Activated CD8-positive, alpha-beta memory T cell treated with anti-CD3 and anti-CD28 coated beads, Interleukin-2, amount 10 ng/mL, durations not matched to agents 7 days and 5 days (primary cell): ENCODE measurements at regions not wholly inside any gene's neighbourhood (a gene's known extent, or its start where the extent isn't known, plus 50 kb on each side); places are given as distances from the start of the nearest gene placed in this dataset.

Experiments
- ATAC-seq: fragments of 150-1000 bp; cut with Tn5 transposase; one replicate; pipeline ENCODE4 v1.10.0; 2021; ENCODE audit warnings: moderate library complexity
- CTCF ChIA-PET: fragments of 350-600 bp; sonication (Branson Sonifier 250); formaldehyde crosslinking; loops from one replicate; lab custom pipeline; 2021; ENCODE audit warnings: antibody characterized with exemption; lab: Charles Lee
- DNase-seq: peaks from one replicate; pipeline ENCODE4 v3.0.0-alpha.2; 2020
- H3K27ac Mint-ChIP-seq: one replicate; pipeline ENCODE4 v1.8.0; 2021; ENCODE audit warnings: mild to moderate bottlenecking, mixed read lengths
- H3K27me3 Mint-ChIP-seq: one replicate; pipeline ENCODE4 v1.8.0; 2021; ENCODE audit warnings: mixed read lengths
- H3K36me3 Mint-ChIP-seq: one replicate; pipeline ENCODE4 v1.8.0; 2021; ENCODE audit warnings: mild to moderate bottlenecking, mixed read lengths
- H3K4me1 Mint-ChIP-seq: one replicate; pipeline ENCODE4 v1.8.0; 2021; ENCODE audit warnings: mixed read lengths
- H3K4me3 Mint-ChIP-seq: one replicate; pipeline ENCODE4 v1.8.0; 2021; ENCODE audit warnings: mild to moderate bottlenecking, moderate library complexity, mixed read lengths
- H3K9me3 Mint-ChIP-seq: one replicate; pipeline ENCODE4 v1.8.0; 2022; ENCODE audit warnings: low read depth, mixed read lengths

- CTCF ChIA-PET: no interaction called here
- ATAC-seq: no peak
- peaks cover 10% of the 10 kb centered on the region for H3K9me3 Mint-ChIP-seq
- no peak overlapping the region for H3K4me3 Mint-ChIP-seq
- no peaks in the 10 kb centered on the region for H3K36me3 Mint-ChIP-seq
- H3K27ac Mint-ChIP-seq: no peak overlapping the region
- H3K27me3 Mint-ChIP-seq: no peaks in the 10 kb centered on the region
- H3K4me1 Mint-ChIP-seq: no peaks in the 10 kb centered on the region
- DNase-seq: no peak
Measured at GRCh38 chr18:73079920-73080319, 212.1 kb upstream of the NETO1 start.

DNA sequence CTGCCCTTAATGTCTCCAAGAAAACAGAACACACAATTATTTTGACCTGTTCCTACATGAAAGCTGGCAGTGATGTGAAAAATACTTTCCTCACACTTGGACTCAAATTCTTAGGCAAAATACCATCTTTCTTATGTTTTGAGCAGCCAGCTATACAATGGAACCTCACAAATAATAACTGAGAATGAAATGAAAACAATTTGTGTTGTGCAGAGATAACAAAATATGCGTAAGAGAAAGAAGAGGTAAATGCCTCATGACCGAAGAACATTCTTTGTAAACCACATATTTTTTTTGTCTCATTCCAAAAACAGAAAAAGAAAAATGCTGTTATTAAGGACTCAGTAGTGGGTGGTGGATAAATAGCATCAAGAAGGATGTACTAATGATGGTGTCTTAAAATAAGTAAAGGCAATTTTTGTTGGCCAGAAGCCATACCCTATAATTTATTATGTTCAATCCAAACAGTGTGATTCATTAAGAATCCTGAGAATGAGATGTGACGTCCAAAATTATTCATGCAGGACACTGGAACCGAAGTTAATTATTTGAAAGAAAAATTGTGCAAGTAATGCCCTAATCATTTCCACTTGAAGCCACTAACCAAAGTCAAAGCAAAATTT lies 193.0 kb upstream of the NETO1 start:
- no peak overlapping the region for H3K27ac Mint-ChIP-seq

GRCh38 chr18:73059280-73059679 lies 191.5 kb upstream of the NETO1 start:
- peaks cover 4% of the 10 kb centered on the region for H3K9me3 Mint-ChIP-seq
- no peaks in the 10 kb centered on the region for H3K27me3 Mint-ChIP-seq
- H3K36me3 Mint-ChIP-seq: no peaks in the 10 kb centered on the region
- DNase-seq (no peak), ATAC-seq (no peak)
- CTCF ChIA-PET: no interaction called here
- no peaks in the 10 kb centered on the region for H3K4me1 Mint-ChIP-seq
- H3K4me3 Mint-ChIP-seq: no peak overlapping the region
- H3K27ac Mint-ChIP-seq: no peak overlapping the region

More for the DNA sequence above, 193.0 kb upstream of the NETO1 start:
- DNase-seq (no peak), ATAC-seq (no peak)
- Mint-ChIP-seq H3K27me3 (no peaks in the 10 kb centered on the region), H3K4me1 (no peaks in the 10 kb centered on the region), H3K36me3 (no peaks in the 10 kb centered on the region), H3K9me3 (peaks cover 11% of the 10 kb centered on the region), H3K4me3 (no peak overlapping the region)
- CTCF ChIA-PET: no interaction called here

- ATAC-seq (no peak), DNase-seq (no peak)
- no peak overlapping the region for H3K27ac Mint-ChIP-seq
- H3K36me3 Mint-ChIP-seq: no peaks in the 10 kb centered on the region
- no peaks in the 10 kb centered on the region for H3K4me1 Mint-ChIP-seq
- CTCF ChIA-PET: no interaction called here
- H3K4me3 Mint-ChIP-seq: no peak overlapping the region
- no peaks in the 10 kb centered on the region for H3K27me3 Mint-ChIP-seq
- H3K9me3 Mint-ChIP-seq: peaks cover 15% of the 10 kb centered on the region
Measured at GRCh38 chr18:73047688-73048087, 179.9 kb upstream of the NETO1 start.

DNA sequence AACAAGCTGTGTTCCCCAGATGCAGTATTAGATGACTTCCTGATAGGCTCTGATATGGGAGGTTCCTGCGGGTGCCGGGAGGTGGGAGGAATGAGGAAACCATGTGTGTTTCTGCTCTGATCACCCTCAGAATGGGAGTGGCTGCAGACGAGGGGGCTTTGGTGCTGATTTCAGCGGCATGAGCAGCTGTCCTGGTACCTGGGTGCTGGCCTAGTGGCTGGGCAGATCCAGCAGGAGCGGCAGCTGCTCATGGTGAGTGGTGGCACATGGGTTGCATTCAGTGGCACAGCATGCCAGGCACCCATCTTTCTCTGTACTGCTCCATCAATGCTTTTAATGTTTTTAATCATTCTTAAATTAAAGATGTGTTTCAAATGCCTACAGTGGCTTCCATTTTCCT lies 177.2 kb upstream of the NETO1 start:
- ATAC-seq: no peak
- H3K9me3 Mint-ChIP-seq: peaks cover 14% of the 10 kb centered on the region

GRCh38 chr18:73043611-73044010 lies 175.8 kb upstream of the NETO1 start:
- ATAC-seq (no peak), DNase-seq (no peak)
- H3K9me3 Mint-ChIP-seq: peaks cover 20% of the 10 kb centered on the region
- no peak overlapping the region for H3K27ac Mint-ChIP-seq
- H3K27me3 Mint-ChIP-seq: no peaks in the 10 kb centered on the region
- CTCF ChIA-PET: no interaction called here
- H3K36me3 Mint-ChIP-seq: no peaks in the 10 kb centered on the region
- H3K4me1 Mint-ChIP-seq: no peaks in the 10 kb centered on the region
- no peak overlapping the region for H3K4me3 Mint-ChIP-seq

More for the DNA sequence above, 177.2 kb upstream of the NETO1 start:
- no peaks in the 10 kb centered on the region for H3K4me1 Mint-ChIP-seq
- H3K36me3 Mint-ChIP-seq: no peaks in the 10 kb centered on the region
- H3K27me3 Mint-ChIP-seq: no peaks in the 10 kb centered on the region
- DNase-seq: no peak
- CTCF ChIA-PET: no interaction called here
- H3K4me3 Mint-ChIP-seq: no peak overlapping the region
- H3K27ac Mint-ChIP-seq: no peak overlapping the region

GRCh38 chr18:73043211-73043610 lies 175.4 kb upstream of the NETO1 start:
- H3K36me3 Mint-ChIP-seq: no peaks in the 10 kb centered on the region
- CTCF ChIA-PET: no interaction called here
- H3K27ac Mint-ChIP-seq: no peak overlapping the region
- peaks cover 24% of the 10 kb centered on the region for H3K9me3 Mint-ChIP-seq
- no peaks in the 10 kb centered on the region for H3K27me3 Mint-ChIP-seq
- H3K4me3 Mint-ChIP-seq: no peak overlapping the region
- H3K4me1 Mint-ChIP-seq: no peaks in the 10 kb centered on the region
- DNase-seq (no peak), ATAC-seq (no peak)

GRCh38 chr18:73040247-73040646 lies 172.5 kb upstream of the NETO1 start:
- Mint-ChIP-seq H3K4me1 (no peaks in the 10 kb centered on the region), H3K4me3 (no peak overlapping the region), H3K9me3 (peaks cover 22% of the 10 kb centered on the region), H3K36me3 (no peaks in the 10 kb centered on the region), H3K27me3 (no peaks in the 10 kb centered on the region), H3K27ac (no peak overlapping the region)
- CTCF ChIA-PET: no interaction called here
- no peak for ATAC-seq
- DNase-seq: no peak

GRCh38 chr18:73038336-73038735 lies 170.5 kb upstream of the NETO1 start:
- Mint-ChIP-seq H3K27me3 (no peaks in the 10 kb centered on the region), H3K27ac (no peak overlapping the region), H3K36me3 (no peaks in the 10 kb centered on the region), H3K4me1 (no peaks in the 10 kb centered on the region), H3K4me3 (no peak overlapping the region), H3K9me3 (peaks cover 25% of the 10 kb centered on the region)
- CTCF ChIA-PET: no interaction called here
- ATAC-seq: no peak
- DNase-seq: no peak

- CTCF ChIA-PET: no interaction called here
- ATAC-seq (no peak), DNase-seq (no peak)
- Mint-ChIP-seq H3K27me3 (no peaks in the 10 kb centered on the region), H3K4me1 (no peaks in the 10 kb centered on the region), H3K9me3 (peaks cover 26% of the 10 kb centered on the region), H3K36me3 (no peaks in the 10 kb centered on the region), H3K4me3 (no peak overlapping the region), H3K27ac (no peak overlapping the region)
Measured at GRCh38 chr18:73023975-73024374, 156.2 kb upstream of the NETO1 start.

GRCh38 chr18:73009691-73010090 lies 141.9 kb upstream of the NETO1 start:
- Mint-ChIP-seq H3K36me3 (no peaks in the 10 kb centered on the region), H3K27ac (no peak overlapping the region), H3K4me3 (no peak overlapping the region), H3K4me1 (no peaks in the 10 kb centered on the region), H3K9me3 (peaks cover 23% of the 10 kb centered on the region), H3K27me3 (no peaks in the 10 kb centered on the region)
- CTCF ChIA-PET: no interaction called here
- ATAC-seq (no peak), DNase-seq (no peak)

- DNase-seq (no peak), ATAC-seq (no peak)
- CTCF ChIA-PET: no interaction called here
- no peaks in the 10 kb centered on the region for H3K27me3 Mint-ChIP-seq
- no peaks in the 10 kb centered on the region for H3K4me1 Mint-ChIP-seq
- H3K36me3 Mint-ChIP-seq: no peaks in the 10 kb centered on the region
- no peak overlapping the region for H3K4me3 Mint-ChIP-seq
- H3K9me3 Mint-ChIP-seq: peaks cover 22% of the 10 kb centered on the region
- no peak overlapping the region for H3K27ac Mint-ChIP-seq
Measured at GRCh38 chr18:73007915-73008308, 140.1 kb upstream of the NETO1 start.

DNA sequence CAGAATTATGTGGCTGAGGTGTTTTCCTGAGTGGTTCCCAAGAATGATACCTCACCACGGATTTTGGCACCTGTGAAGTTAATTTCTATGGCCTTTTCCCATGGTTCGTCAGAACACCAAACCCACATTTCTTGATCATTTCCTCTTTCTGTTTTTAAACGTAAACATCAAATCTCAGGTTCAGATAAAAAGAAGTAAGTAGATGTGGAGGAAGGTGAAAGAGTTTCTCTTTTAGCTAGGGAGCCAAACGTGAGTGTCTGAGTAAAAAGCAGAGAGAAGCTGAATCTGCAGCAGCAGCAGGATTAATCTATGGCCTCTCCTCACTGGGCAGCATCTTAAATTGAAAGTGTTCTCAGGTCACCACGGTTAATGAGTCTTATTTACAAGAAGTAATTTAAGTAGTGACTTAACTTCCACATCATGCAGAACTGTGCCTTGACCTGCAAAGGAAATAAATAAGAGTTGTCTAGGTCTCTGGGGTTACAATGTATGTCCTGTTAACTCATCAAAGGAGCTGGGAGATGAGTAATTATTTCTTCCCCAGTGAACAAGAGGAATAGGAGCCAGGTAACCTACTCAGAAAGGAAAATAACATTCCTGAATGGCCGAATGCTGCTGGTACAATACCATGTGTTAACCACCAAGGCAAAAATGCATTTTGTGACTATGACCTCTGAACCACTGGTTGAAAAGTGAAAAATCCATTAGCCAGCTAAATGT lies 139.6 kb upstream of the NETO1 start:
- Mint-ChIP-seq H3K27me3 (no peaks in the 10 kb centered on the region), H3K4me1 (no peaks in the 10 kb centered on the region), H3K27ac (no peak overlapping the region), H3K36me3 (no peaks in the 10 kb centered on the region), H3K9me3 (peaks cover 20% of the 10 kb centered on the region), H3K4me3 (no peak overlapping the region)
- no peak for ATAC-seq
- CTCF ChIA-PET: no interaction called here
- no peak for DNase-seq

DNA sequence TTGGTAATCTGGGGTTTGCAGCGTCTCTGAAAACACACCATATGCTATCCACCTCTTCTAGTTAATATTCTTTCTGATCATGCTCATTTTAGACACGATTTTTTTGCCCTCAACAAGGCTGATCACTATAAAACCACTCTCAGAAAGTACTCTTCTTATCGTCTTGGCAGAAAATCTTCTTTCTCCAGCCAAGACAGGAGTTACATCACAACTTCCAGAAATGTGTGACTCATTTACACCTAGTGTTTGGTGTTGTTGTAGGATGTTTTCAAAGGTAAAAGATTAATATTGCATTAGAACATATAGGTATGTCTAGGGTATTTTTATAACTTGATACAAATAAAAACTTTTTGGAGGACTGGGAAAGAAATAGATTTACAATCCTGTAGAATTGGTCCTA lies 138.5 kb upstream of the NETO1 start:
- Mint-ChIP-seq H3K9me3 (peaks cover 15% of the 10 kb centered on the region), H3K27me3 (no peaks in the 10 kb centered on the region), H3K4me3 (no peak overlapping the region), H3K36me3 (no peaks in the 10 kb centered on the region), H3K4me1 (no peaks in the 10 kb centered on the region), H3K27ac (no peak overlapping the region)
- ATAC-seq (no peak), DNase-seq (no peak)
- CTCF ChIA-PET: interaction anchor here (1.0 kb wide), 1 partner anchor 11 kb away, joined by 3 read pairs; no protein-coding TSS in a partner anchor
